ENCODE measurements at regions not wholly inside any gene's neighbourhood (a gene's known extent, or its start where the extent isn't known, plus 50 kb on each side); places are given as distances from the start of the nearest gene placed in this dataset.

DNA sequence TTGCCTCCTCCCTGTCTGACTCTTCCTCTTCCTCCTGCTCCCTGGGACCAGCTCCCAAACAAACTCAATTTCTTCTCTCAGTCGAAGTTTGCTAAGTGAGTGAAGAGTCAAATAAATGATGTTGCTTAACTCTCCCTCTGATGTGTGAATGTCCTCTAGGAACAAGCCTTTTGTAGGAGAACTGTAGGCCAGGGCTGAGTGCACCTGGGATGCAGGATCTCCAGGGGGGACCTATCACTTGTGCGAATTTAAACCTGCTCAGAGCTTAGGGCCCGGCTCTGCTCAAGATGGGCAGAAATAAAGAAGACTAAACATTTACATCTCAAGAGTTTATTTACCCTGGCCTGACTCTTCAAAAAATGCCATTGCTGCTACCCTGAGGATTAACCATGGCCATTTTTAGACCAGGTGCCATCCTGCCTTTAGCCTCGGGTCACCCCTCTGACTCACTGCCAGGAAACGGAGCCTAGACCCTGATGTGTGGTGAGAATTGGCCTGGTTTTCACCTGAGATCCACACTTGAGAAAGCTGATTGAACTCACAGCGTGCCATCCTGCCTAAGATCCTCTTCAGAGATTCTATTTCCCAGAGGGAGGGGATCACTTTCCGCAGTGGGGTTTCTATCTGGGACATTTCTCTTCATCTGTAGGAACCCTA is 63.6 kb upstream of the CD93 start:
- TF ChIP-seq, protein P1, sequence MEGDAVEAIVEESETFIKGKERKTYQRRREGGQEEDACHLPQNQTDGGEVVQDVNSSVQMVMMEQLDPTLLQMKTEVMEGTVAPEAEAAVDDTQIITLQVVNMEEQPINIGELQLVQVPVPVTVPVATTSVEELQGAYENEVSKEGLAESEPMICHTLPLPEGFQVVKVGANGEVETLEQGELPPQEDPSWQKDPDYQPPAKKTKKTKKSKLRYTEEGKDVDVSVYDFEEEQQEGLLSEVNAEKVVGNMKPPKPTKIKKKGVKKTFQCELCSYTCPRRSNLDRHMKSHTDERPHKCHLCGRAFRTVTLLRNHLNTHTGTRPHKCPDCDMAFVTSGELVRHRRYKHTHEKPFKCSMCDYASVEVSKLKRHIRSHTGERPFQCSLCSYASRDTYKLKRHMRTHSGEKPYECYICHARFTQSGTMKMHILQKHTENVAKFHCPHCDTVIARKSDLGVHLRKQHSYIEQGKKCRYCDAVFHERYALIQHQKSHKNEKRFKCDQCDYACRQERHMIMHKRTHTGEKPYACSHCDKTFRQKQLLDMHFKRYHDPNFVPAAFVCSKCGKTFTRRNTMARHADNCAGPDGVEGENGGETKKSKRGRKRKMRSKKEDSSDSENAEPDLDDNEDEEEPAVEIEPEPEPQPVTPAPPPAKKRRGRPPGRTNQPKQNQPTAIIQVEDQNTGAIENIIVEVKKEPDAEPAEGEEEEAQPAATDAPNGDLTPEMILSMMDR (IDR thresholded peaks at IDR 0.05) = no peak
- no peak for TF ChIP-seq POLR2A (IDR thresholded peaks at IDR 0.05)

Measured in right lobe of liver (tissue), 4 donors.